ENCODE measurements at regions not wholly inside any gene's neighbourhood (a gene's known extent, or its start where the extent isn't known, plus 50 kb on each side); places are given as distances from the start of the nearest gene placed in this dataset.

- TF ChIP-seq CTCF (IDR thresholded peaks at IDR 0.05), result no peak
- TF ChIP-seq POLR2A (IDR thresholded peaks at IDR 0.05), result no peak
These were observed 717.9 kb upstream of the ALCAM start for GRCh38 chr3:104648823-104649222.
